GM18499 (cell line): ENCODE measurements at regions not wholly inside any gene's neighbourhood (a gene's known extent, or its start where the extent isn't known, plus 50 kb on each side); places are given as distances from the start of the nearest gene placed in this dataset.

Experiments
- ATAC-seq: cut with Tn5 transposase; IDR thresholded peaks from one replicate; pipeline ENCODE4 v1.9.1; 2021; ENCODE audit warnings: moderate number of reproducible peaks; ENCODE audit not compliant: insufficient read depth, unreplicated experiment

GRCh38 chr7:106397994-106398393 lies 113.2 kb upstream of the NAMPT start:
- ATAC-seq, result no peak

- ATAC-seq, result no peak
These were observed 109.7 kb upstream of the NAMPT start for GRCh38 chr7:106394526-106394925.

- ATAC-seq, result no peak
These were observed 108.9 kb upstream of the NAMPT start for GRCh38 chr7:106393564-106394251.

GRCh38 chr7:106392590-106392989 lies 107.8 kb upstream of the NAMPT start:
- ATAC-seq, result no peak

- no peak for ATAC-seq
These were observed 107.4 kb upstream of the NAMPT start for GRCh38 chr7:106392144-106392543.

- ATAC-seq, result no peak
These were observed 102.2 kb upstream of the NAMPT start for GRCh38 chr7:106386958-106387357.

GRCh38 chr7:106384373-106384772 lies 99.6 kb upstream of the NAMPT start:
- ATAC-seq, result no peak

- no peak for ATAC-seq
These were observed 98.1 kb upstream of the NAMPT start for GRCh38 chr7:106382929-106383328.

- ATAC-seq, result no peak
These were observed 97.3 kb upstream of the NAMPT start for GRCh38 chr7:106382129-106382528.

GRCh38 chr7:106381252-106381651 lies 96.5 kb upstream of the NAMPT start:
- ATAC-seq, result no peak

GRCh38 chr7:106377847-106378361 lies 93.1 kb upstream of the NAMPT start:
- no peak for ATAC-seq

GRCh38 chr7:106376026-106376799 lies 91.4 kb upstream of the NAMPT start:
- ATAC-seq, result no peak

GRCh38 chr7:106375499-106375898 lies 90.7 kb upstream of the NAMPT start:
- no peak for ATAC-seq

GRCh38 chr7:106374437-106374836 lies 89.7 kb upstream of the NAMPT start:
- no peak for ATAC-seq

GRCh38 chr7:106372595-106373318 lies 88.0 kb upstream of the NAMPT start:
- no peak for ATAC-seq

- no peak for ATAC-seq
These were observed 87.3 kb upstream of the NAMPT start for GRCh38 chr7:106372126-106372525.

- ATAC-seq, result no peak
These were observed 86.8 kb upstream of the NAMPT start for GRCh38 chr7:106371629-106372028.

GRCh38 chr7:106370542-106370941 lies 85.8 kb upstream of the NAMPT start:
- no peak for ATAC-seq

- no peak for ATAC-seq
These were observed 85.0 kb upstream of the NAMPT start for GRCh38 chr7:106369816-106370215.

GRCh38 chr7:106369352-106369751 lies 84.6 kb upstream of the NAMPT start:
- no peak for ATAC-seq

GRCh38 chr7:106367664-106368063 lies 82.9 kb upstream of the NAMPT start:
- ATAC-seq, result no peak
